GM21360 (cell line): ENCODE measurements at regions not wholly inside any gene's neighbourhood (a gene's known extent, or its start where the extent isn't known, plus 50 kb on each side); places are given as distances from the start of the nearest gene placed in this dataset.
"Not testable (repeated sequence)": the region's sequence is repeated elsewhere in the genome, so short reads cannot be mapped to it uniquely, and the experiment has no call there.

Experiments used
- ATAC-seq: cut with Tn5 transposase; IDR thresholded peaks from one replicate; pipeline ENCODE4 v1.9.1; 2021; ENCODE audit warnings: mild to moderate bottlenecking, moderate library complexity; ENCODE audit not compliant: unreplicated experiment

DNA sequence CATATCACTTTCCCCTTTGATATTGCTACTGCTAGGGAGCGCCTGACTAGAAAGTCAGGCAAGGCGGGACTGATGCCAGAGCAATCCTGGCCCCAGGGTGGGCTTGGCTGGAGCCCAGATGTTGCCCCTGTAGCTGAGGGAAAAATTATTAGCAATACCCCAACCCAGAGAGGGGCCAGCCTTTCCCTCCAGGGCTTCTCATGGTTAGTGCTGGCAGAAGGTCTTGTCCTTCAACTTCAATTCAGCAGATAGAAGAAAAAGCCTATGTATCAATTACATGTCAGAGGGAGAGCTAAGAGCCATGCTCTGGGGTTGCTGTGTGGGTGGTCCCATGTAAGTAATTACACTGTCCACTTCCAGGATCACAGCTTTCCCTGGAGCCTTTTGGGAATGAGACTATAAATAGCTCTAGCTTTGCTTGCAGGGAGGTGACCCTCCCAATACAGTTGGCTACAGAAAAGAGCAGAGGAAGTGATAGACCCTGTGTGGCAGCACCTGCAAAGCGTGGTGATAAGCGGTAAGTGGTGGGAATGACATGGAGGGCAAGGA lies 579.1 kb downstream of the CCSER2 start:
- no peak for ATAC-seq

DNA sequence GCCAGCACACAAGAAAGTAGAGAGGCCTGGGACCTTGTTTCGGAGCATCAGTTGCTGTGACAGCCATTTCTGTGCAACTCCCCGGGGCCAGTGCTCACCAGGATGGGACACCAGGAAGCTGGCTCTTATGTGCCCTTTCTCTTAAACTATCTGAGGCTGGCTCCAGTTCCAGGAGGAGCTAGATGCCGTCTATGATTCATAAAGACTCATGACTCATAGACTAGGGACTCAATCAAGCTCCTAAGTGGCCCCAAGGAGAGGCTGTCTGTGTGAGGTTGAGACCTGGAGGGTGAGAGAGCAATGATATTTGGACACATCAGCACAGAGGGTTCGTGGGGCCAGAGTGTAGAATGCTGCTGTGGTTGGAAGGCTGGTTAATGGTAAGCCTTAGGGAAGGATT lies 580.1 kb downstream of the CCSER2 start:
- ATAC-seq = no peak

- ATAC-seq = no peak
Observed at GRCh38 chr10:84921701-84922100, 593.3 kb downstream of the CCSER2 start.

DNA sequence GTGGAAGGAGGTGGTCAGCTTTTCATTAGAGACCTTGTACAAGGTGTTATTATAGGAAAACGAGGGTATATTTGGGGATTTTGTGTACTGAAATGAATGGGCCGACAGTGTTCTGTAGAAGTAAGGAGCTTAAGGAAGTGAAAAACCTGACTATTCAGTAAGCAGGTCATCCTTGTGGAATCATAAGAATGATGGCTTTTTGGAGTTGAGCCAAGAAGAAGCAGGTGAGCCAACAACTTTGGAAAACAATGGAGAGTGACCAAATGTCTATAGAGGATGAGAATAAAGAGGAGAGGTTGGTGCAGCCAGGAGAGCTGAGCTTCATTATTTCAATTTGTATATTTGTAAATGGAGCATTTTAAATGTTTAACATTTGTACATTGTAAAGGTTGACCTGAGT lies 595.7 kb downstream of the CCSER2 start:
- ATAC-seq = no peak

DNA sequence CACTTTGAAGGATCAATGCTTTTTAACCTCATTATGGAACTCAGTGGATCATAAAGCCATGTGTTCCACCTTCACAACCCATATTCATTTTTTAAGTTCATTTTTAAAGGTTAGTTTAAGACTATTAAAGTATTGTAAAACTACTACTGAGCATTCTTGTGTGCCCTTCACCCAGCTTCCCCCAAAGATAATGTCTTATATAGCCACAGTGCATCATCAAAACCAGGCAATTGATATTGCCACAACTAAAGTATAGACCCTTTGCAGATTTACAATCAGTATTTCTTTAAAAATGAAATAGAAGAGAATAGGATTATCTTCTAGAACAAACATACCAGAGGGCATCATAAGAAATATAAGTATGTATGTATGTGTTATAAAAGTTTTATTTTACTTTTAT lies 597.1 kb downstream of the CCSER2 start:
- ATAC-seq = no peak

- ATAC-seq = no peak
Observed at GRCh38 chr10:84933402-84933801, 605.0 kb downstream of the CCSER2 start.

- ATAC-seq = no peak
Observed at GRCh38 chr10:84935772-84936171, 607.4 kb downstream of the CCSER2 start.

DNA sequence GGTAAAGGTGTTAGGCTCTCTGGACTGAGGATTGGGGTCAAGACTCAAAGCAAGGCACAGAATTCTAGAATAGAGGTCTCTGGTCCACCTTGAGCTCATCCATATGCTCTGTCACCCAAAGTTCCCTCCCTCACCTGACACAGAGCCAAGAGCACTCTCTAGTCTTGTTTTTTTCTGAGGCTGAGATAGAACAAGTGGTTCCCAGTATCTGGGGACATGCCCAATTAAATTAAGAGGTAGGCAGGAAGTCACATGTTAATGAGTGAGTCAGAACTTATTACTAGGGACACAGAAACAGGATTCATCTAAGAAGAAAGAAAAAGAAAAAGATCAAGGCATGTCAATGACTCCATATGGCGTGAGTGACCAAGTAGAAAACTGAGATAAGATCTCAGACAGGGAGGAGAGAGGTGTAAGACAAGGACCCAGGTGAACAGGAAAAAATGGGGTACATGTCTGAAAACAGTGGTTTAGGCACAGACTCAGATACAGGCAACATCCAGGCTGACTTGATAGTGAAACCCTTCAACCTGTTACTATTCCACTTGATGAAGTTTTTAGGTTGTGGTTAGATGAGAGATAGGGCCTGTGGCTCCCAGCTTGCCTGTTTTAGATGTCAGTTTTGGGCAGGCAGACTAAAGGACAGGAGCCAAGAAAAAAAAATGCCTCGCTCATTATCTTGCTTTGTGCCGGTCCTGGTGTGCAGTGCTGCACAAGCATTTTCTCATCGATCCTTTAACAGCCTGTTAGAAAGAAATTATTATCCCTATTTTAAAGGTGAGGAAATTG lies 609.9 kb downstream of the CCSER2 start:
- no peak for ATAC-seq

DNA sequence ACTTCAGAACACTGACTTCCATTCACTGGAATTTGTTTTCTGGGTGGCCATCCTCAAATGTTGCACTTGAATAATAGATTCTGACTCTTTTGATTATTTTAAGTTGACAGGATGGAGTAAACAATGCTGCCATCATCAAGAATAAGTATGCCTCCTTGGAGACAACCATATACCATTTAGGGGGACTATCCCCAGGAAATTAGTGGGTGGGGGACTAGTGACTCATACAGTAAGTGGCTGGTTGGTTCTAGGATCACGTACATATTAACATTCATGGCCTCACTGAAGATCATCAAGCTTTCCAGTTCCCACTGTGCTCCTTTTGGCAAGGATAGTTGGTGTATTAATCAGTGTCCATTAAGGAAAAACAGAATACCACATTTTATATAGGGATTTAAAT lies 615.2 kb downstream of the CCSER2 start:
- no peak for ATAC-seq

GRCh38 chr10:84944187-84944586 lies 615.8 kb downstream of the CCSER2 start:
- no peak for ATAC-seq

- no peak for ATAC-seq
Observed at GRCh38 chr10:84945791-84946190, 617.4 kb downstream of the CCSER2 start.

- no peak for ATAC-seq
Observed at GRCh38 chr10:84946904-84947303, 618.5 kb downstream of the CCSER2 start.

DNA sequence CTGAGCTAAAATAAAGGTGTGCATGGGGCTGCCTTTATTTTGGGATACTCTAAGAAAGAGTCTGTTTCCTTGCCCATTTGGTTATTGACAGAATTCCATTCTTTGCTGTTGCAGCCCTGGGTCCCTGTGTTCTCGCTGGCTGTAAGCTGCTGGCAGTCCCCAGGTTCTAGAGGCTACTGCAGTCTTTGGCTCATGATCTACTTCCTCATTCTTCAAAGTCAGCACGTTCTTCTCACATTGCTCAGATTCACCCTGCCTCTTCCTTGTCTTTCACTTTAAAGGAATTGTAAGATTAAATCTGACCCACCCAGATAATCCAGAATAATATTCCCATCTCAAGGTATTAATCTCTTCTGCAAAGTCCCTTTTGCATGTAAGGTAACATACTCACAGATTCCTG lies 620.3 kb downstream of the CCSER2 start:
- ATAC-seq = no peak

- ATAC-seq = no peak
Observed at GRCh38 chr10:84951616-84952015, 623.2 kb downstream of the CCSER2 start.

DNA sequence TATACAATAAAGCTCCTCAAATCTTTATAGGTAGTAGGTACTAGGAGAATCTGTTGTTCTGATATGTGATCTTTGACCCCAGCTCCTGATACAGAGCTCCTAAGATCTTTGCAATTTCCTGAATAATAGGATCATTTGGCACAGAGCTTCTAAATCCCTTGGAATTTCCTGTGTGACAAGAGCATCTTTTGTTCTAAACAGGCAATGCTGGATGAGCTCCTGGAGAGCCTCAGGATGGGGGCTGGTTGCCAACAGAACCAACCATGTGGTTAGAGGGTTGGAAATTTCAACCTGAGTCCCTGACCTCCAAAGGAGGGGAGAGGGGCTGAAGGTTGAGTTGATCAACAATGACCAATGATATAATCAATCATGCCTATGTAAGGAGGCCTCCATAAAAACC lies 629.0 kb downstream of the CCSER2 start:
- no peak for ATAC-seq

GRCh38 chr10:84965468-84965867 lies 637.1 kb downstream of the CCSER2 start:
- ATAC-seq = no peak

DNA sequence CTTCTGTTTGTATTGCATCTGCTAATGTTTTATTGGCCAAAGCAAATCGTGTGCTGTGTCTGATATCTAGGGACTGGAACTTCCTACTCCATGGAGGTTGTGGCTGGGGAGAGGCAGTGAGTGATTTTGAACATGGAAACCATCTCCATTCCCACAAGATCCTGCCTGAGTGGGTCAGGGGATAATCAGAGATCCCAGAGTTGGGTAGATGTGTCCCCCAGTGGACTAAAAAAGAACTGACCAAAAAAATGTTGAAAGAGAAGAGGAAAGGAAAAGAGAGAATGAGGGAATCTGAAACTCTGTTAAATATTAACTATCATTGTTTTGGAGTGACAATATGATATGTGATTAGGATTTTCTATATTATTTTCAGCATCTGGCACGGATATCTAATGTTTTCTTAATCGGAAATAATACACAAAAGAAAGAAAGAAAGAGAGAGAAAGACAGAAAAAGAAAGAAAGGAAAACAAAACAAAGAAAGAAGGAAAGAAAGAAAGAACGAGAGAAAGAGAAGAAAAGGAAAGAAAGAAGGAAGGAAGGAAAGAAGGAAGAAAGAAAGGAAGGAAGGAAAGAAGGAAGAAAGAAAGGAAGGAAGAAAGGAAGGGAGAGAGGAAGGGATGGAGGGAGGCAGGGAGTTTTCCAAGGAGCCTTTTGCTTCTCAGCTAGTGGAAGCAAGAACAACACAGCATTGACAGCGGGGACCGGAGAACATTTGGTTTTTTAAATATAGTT lies 638.5 kb downstream of the CCSER2 start:
- no peak for ATAC-seq

- ATAC-seq = not testable (repeated sequence)
Observed at GRCh38 chr10:84969297-84969696, 640.9 kb downstream of the CCSER2 start.

GRCh38 chr10:84987039-84987438 lies 658.6 kb downstream of the CCSER2 start:
- no peak for ATAC-seq

- no peak for ATAC-seq
Observed at GRCh38 chr10:84988011-84988410, 659.6 kb downstream of the CCSER2 start.

DNA sequence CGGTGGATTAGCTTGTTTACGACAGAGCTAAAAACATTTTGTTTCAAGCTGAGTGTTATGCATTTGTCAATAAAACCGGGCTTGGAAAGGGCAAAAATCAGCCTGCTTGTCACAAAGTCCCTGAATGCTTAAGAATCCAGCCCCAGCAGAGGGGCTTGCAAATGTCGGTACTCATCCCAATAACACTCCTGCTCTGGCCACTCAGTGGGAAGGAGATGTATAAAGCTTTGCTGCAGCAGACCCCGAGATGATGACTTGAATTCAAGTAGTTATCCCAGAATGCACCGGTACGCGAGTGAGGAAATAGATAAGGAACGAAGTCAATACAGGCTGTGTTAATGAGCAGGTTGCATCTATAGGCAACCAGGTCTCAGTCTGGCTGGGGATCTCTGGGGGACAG lies 662.3 kb downstream of the CCSER2 start:
- no peak for ATAC-seq

DNA sequence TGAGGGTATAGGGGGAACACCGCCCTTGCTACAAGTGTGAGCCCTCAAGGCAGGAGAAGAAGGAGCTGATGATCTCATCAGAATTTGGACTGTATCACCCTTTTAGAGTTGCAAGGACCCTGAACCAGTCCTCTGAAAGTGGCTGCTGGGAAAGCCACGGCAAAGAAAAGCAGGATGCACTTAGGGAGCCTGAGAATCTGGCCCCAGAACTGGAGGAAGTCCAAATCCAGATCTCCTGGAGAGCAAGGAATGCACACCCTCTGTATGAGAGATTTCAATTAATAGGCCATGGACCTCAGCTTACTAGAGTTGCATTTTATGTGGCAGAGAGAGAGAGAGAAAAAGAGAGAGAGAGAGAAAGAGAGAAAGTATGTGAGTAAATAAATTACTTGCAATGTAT lies 662.9 kb downstream of the CCSER2 start:
- ATAC-seq = no peak
